HG03135 (cell line): ENCODE measurements at regions not wholly inside any gene's neighbourhood (a gene's known extent, or its start where the extent isn't known, plus 50 kb on each side); places are given as distances from the start of the nearest gene placed in this dataset.

Experiments used
- ATAC-seq: cut with Tn5 transposase; IDR thresholded peaks from one replicate; pipeline ENCODE4 v1.9.1; 2021; ENCODE audit warnings: mild to moderate bottlenecking, moderate library complexity; ENCODE audit not compliant: unreplicated experiment

- no peak for ATAC-seq
These were observed 604.3 kb downstream of the TAFA4 start for GRCh38 chr3:68328049-68328448.

GRCh38 chr3:68315964-68316363 is 616.4 kb downstream of the TAFA4 start:
- no peak for ATAC-seq

DNA sequence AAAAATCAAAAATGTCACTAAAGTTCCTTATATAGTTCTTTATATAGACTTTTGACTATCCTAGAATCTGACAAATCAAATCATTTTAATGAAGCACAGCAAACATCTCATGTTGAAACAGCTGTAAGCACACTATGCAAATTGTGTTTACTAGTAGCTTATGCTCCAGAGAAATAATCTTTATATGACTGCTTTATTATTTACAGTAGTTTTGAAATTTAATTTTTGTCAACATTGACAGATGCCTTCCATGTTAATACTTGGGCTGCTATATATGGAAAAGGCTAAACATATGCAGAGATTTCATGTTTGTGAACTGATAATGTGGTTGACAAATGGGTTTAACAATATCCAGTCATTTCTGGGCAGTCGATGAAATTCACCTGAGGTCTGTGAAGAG is 616.8 kb downstream of the TAFA4 start:
- no peak for ATAC-seq

- no peak for ATAC-seq
These were observed 625.8 kb downstream of the TAFA4 start for GRCh38 chr3:68306571-68306970.

DNA sequence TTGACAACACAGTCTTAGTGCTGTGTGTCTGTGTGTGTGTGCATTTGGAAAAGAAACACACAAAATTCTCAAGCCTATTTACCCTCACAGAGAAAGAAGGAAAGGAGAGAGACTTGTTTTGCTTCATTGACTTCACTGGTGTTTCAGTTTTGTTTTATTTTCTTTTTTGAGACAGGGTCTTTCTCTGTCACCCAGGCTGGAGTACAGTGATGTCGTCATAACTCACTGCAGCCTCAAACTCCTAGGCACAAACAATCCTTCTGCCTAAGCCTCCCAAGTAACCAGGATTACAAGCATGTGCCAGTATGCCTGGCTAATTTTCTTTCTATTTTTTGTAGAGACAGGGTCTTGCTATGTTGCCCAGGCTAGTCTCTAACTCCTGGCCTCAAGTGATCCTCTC is 636.9 kb downstream of the TAFA4 start:
- ATAC-seq, result no peak

GRCh38 chr3:68290333-68290732 is 635.9 kb upstream of the SUCLG2 start:
- no peak for ATAC-seq

- ATAC-seq, result no peak
These were observed 633.7 kb upstream of the SUCLG2 start for GRCh38 chr3:68288085-68288484.

GRCh38 chr3:68287101-68287500 is 632.7 kb upstream of the SUCLG2 start:
- ATAC-seq, result no peak

GRCh38 chr3:68274286-68274685 is 619.9 kb upstream of the SUCLG2 start:
- no peak for ATAC-seq

DNA sequence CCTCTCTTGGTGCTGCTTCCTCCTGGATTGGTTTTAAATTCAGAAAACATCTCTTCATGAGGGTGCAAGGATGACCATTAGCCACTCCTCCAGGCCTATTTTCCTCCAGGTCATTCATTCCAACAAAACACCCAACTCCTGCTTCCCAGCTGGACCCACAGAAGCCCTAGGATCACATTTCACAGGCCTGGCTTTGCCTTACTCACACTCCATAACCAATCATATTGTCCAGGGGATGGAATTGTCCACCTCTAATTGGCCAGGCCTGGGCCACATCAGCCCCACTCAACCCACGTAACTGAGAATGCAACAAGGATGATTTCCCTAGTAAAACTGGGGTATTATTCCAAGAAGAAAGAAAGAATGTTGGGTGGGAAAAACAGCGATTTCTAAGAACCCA is 616.7 kb upstream of the SUCLG2 start:
- ATAC-seq, result no peak

GRCh38 chr3:68256635-68257223 is 602.3 kb upstream of the SUCLG2 start:
- no peak for ATAC-seq

DNA sequence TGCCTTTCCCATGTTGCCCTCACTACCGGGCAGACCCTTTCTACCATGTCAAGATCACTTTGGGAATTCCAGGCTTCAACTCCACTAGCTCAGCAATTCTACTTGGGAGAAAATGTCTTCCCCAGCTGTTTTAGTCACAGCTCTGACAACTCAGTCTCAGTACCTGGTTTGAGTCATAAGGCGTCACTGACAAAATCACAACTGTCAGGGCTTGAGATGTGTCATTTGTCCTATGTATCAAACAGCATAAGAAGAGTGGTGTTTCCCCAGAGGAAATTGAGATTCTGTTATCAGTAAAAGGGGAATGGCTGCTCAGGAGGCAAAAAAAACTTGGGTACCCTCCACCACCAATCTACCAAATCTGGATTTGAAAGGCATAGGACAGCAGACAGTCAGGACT is 594.9 kb upstream of the SUCLG2 start:
- no peak for ATAC-seq

GRCh38 chr3:68242606-68243005 is 588.2 kb upstream of the SUCLG2 start:
- no peak for ATAC-seq

GRCh38 chr3:68239542-68239941 is 585.1 kb upstream of the SUCLG2 start:
- ATAC-seq, result no peak

DNA sequence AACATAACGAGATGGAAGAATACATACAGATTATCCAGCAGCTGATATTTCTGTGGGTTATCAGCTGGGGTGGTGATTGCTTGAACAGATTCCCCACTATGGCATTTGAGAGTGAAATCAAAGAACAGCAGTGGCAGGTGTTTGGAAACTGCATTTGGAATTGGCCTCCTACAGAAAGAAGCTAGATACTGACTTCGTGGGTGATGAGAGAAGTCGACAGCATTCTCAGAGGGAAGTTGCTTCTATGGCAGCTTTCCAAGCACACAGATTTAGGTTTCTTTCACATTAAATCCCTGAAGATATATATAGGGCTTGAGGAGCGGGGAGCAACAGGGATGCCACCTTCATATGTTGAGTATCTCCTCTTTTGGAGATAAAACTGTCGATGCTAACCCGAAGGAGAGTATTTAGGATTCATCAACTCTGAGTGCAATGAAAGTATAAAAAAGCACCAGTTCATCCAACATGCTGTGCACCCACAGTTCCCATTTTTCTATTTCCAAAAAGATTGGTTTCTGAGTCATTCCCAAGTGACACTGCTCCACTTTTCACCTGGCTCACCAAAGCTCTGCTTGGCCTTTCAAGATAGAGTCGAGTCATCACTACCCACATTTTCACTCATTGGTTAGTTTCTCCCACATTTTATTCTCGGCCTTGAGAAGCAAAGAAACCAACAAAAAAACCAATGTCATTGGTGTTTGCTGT is 579.8 kb upstream of the SUCLG2 start:
- ATAC-seq, result no peak

GRCh38 chr3:68228856-68229255 is 574.4 kb upstream of the SUCLG2 start:
- no peak for ATAC-seq

GRCh38 chr3:68220832-68221231 is 566.4 kb upstream of the SUCLG2 start:
- no peak for ATAC-seq

DNA sequence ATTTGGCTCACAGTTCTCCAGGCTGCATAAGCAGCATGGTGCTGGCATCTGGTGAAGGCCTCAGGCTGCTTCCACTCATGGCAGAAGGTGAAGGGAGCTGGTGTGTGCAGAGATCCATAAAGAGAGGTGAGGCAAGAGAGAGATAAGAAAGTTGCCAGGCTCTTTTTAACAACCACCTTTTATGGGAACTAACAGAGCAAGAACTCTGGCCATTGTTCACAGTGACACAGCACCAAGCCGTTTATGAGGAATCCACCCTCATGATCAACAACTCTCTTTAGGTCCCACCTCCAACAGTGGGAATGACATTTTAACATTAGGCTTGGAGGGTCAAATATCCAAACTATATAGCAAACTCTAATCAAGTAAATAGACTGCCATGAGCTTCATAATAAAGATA is 557.2 kb upstream of the SUCLG2 start:
- no peak for ATAC-seq

- no peak for ATAC-seq
These were observed 556.2 kb upstream of the SUCLG2 start for GRCh38 chr3:68210635-68211034.

DNA sequence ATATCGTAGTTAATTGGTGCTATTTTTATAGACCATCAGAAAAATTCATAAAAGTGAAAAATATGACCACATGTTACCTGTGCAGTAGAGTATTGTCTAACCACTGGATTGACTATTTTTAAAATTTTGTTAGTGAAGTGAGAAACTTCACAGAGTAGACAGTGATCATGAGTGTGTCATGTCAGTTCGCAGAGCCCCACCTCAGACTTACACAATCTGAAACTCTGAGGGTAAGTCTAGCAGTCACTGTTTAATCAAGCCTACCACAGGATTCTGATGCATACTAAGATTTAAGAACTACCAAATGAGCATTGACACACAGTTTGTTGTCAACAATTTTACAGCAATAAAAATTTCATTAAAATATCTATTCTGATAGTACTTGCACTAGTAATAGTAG is 552.9 kb upstream of the SUCLG2 start:
- no peak for ATAC-seq

DNA sequence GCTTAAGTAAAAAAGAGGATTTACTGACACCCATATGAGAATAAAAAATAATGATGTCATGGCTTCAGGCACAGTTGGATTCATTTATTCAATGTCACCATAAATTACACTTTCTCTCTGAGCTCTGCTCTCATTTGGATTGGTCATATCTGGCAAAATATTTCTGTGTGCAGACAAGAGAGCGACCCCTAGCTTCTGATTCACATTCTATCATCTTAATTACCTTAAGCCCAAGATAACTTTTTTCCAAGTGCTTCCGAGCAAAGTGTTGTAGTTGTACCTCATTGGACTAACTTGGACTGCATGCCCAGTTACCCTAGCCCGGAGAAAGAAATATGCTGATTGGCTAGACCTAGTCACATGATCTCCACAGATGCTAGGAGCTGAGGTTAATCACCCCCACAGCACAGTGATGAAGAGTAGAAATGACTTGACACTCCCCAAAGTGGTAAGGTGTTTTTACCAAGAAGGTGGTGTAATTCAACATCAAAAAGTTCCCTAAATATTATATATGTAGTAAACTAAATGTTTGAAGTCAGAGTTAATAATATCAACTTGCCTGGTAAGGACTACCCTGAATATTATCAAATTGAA is 552.2 kb upstream of the SUCLG2 start:
- no peak for ATAC-seq

GRCh38 chr3:68186733-68187132 is 532.3 kb upstream of the SUCLG2 start:
- ATAC-seq, result no peak

- no peak for ATAC-seq
These were observed 522.2 kb upstream of the SUCLG2 start for GRCh38 chr3:68176600-68176999.
